ENCODE measurements at regions not wholly inside any gene's neighbourhood (a gene's known extent, or its start where the extent isn't known, plus 50 kb on each side); places are given as distances from the start of the nearest gene placed in this dataset.

- no peak for DNase-seq
Measured at GRCh38 chr5:71872311-71872864, 153.3 kb downstream of the CARTPT start.

GRCh38 chr5:71873191-71873591 is 154.1 kb downstream of the CARTPT start:
- DNase-seq = no peak

GRCh38 chr5:71874521-71874920 is 155.4 kb downstream of the CARTPT start:
- DNase-seq = no peak

- no peak for DNase-seq
Measured at GRCh38 chr5:71877511-71877910, 158.4 kb downstream of the CARTPT start.

GRCh38 chr5:71880536-71880935 is 161.5 kb downstream of the CARTPT start:
- no peak for DNase-seq

- DNase-seq = no peak
Measured at GRCh38 chr5:71882826-71883741, 164.0 kb downstream of the CARTPT start.

GRCh38 chr5:71883742-71884103 is 164.6 kb downstream of the CARTPT start:
- DNase-seq = no peak

GRCh38 chr5:71884926-71885325 is 165.9 kb downstream of the CARTPT start:
- no peak for DNase-seq

- no peak for DNase-seq
Measured at GRCh38 chr5:71886406-71886805, 167.3 kb downstream of the CARTPT start.

GRCh38 chr5:71887680-71888079 is 168.6 kb downstream of the CARTPT start:
- DNase-seq = no peak

GRCh38 chr5:71891406-71891805 is 172.3 kb downstream of the CARTPT start:
- no peak for DNase-seq

GRCh38 chr5:71891856-71892255 is 172.8 kb downstream of the CARTPT start:
- no peak for DNase-seq

GRCh38 chr5:71892641-71893365 is 173.7 kb downstream of the CARTPT start:
- DNase-seq = no peak

- DNase-seq = no peak
Measured at GRCh38 chr5:71893451-71893850, 174.4 kb downstream of the CARTPT start.

- no peak for DNase-seq
Measured at GRCh38 chr5:71894091-71894490, 175.0 kb downstream of the CARTPT start.

- DNase-seq = no peak
Measured at GRCh38 chr5:71895546-71895945, 176.5 kb downstream of the CARTPT start.

- DNase-seq = no peak
Measured at GRCh38 chr5:71899865-71900342, 180.8 kb downstream of the CARTPT start.

GRCh38 chr5:71903808-71904207 is 184.7 kb downstream of the CARTPT start:
- peak; percentile 14 for DNase-seq

GRCh38 chr5:71904852-71905251 is 185.8 kb downstream of the CARTPT start:
- no peak for DNase-seq

- peak; percentile 14 for DNase-seq
Measured at GRCh38 chr5:71905834-71906711, 187.0 kb downstream of the CARTPT start.

- no peak for DNase-seq
Measured at GRCh38 chr5:71907001-71907588, 188.0 kb downstream of the CARTPT start.

GRCh38 chr5:71907608-71908145 is 188.6 kb downstream of the CARTPT start:
- DNase-seq = no peak
